GM12878 (cell line): ENCODE measurements at regions not wholly inside any gene's neighbourhood (a gene's known extent, or its start where the extent isn't known, plus 50 kb on each side); places are given as distances from the start of the nearest gene placed in this dataset.

Experiments used
- ATAC-seq: fragments of 200-7000 bp; cut with Tn5 transposase; 3 replicates; pipeline ENCODE4 v1.9.1; 2020; ENCODE audit warnings: mild to moderate bottlenecking, moderate library complexity
- BruUV-seq: library from RNA; stranded (reverse); fragments of 400-500 nt; replicated peaks from 2 replicates; lab custom pipeline; 2021; lab: Mats Ljungman, UMichigan
- CTCF ChIA-PET: fragments of 300-600 bp; sonication (Branson Sonifier 250); formaldehyde crosslinking; extraction: SDS; loops from one replicate; lab custom pipeline; 2021; ENCODE audit warnings: inconsistent platforms; lab: Yijun Ruan, JAX
- POLR2A ChIA-PET: fragments of 350-600 bp; formaldehyde crosslinking; extraction: SDS; loops from one replicate; lab custom pipeline; 2021; ENCODE audit warnings: inconsistent platforms; lab: Charles Lee
- RAD21 ChIA-PET: fragments of 300-600 bp; sonication (Branson Sonifier 250); formaldehyde crosslinking; loops from one replicate; lab custom pipeline; 2023; ENCODE audit warnings: antibody characterized with exemption; ENCODE audit not compliant: unreplicated experiment; lab: Charles Lee
- SMC1A ChIA-PET: fragments of 300-600 bp; sonication (Branson Sonifier 250); formaldehyde crosslinking; loops from one replicate; lab custom pipeline; 2023; ENCODE audit not compliant: unreplicated experiment, uncharacterized antibody; lab: Charles Lee
- DNase-seq: peaks from one replicate; pipeline ENCODE4 v3.0.0-alpha.2; 2011; ENCODE audit warnings: low read depth, low spot score
- FAIRE-seq: peaks from 3 replicates; lab custom pipeline; 2011; peaks lifted over from hg19 to GRCh38; lab: Jason Lieb, UNC
- H2AFZ ChIP-seq: 2 replicates; pipeline ENCODE4 v1.6.0; 2011; ENCODE audit warnings: low read depth, low read length, control low read depth; ENCODE audit not compliant: control insufficient read depth
- H3K27ac ChIP-seq: 2 replicates; pipeline ENCODE4 v1.5.1; 2011; ENCODE audit warnings: control low read depth; ENCODE audit not compliant: control insufficient read depth, insufficient read depth
- H3K27me3 ChIP-seq, 2 experiments: replicated peaks in 1 of 2; 2 replicates each; pipeline versions ENCODE4 v1.6.0 to v1.6.1; 2011; ENCODE audit warnings: low read length in 1 of 2; ENCODE audit not compliant: control insufficient read depth in 2 of 2, insufficient read depth in 2 of 2
- H3K36me3 ChIP-seq, 2 experiments: 2 replicates each; pipeline ENCODE4 v1.5.1; 2011; ENCODE audit warnings: low read length in 1 of 2; ENCODE audit not compliant: control insufficient read depth in 2 of 2, insufficient read depth in 2 of 2
- H3K4me1 ChIP-seq: 2 replicates; pipeline ENCODE4 v1.6.1; 2011; ENCODE audit warnings: mild to moderate bottlenecking, low read length, moderate library complexity, mixed read lengths; ENCODE audit not compliant: control insufficient read depth, insufficient read depth
- H3K4me2 ChIP-seq: 2 replicates; pipeline ENCODE4 v1.6.0; 2011; ENCODE audit warnings: control low read depth; ENCODE audit not compliant: control insufficient read depth, insufficient read depth
- H3K4me3 ChIP-seq: fragments of 200-600 bp; sonication (generic); 2 replicates; pipeline ENCODE4 v1.5.1; 2016
- H3K79me2 ChIP-seq: 2 replicates; pipeline ENCODE4 v1.6.0; 2011; ENCODE audit warnings: low read length; ENCODE audit not compliant: control insufficient read depth, insufficient read depth
- H3K9ac ChIP-seq: 2 replicates; pipeline ENCODE4 v1.8.0; 2011; ENCODE audit warnings: low read length, control low read depth, mixed read lengths; ENCODE audit not compliant: control insufficient read depth, insufficient read depth
- H3K9me3 ChIP-seq: replicated peaks from 3 replicates; pipeline ENCODE4 v1.5.1; 2011; ENCODE audit warnings: mild to moderate bottlenecking, low read length; ENCODE audit not compliant: control insufficient read depth, insufficient read depth
- H4K20me1 ChIP-seq: 2 replicates; pipeline ENCODE4 v1.6.0; 2011; ENCODE audit not compliant: control insufficient read depth, insufficient read depth
- HDAC6 ChIP-seq: fragments of 200-600 bp; sonication (generic); IDR thresholded peaks from one replicate; pipeline ENCODE4 v1.8.0; 2017; ENCODE audit warnings: antibody characterized with exemption; ENCODE audit not compliant: unreplicated experiment
- MXI1 ChIP-seq: fragments of 150-350 bp; IDR thresholded peaks from 2 replicates; pipeline ENCODE4 v1.6.1; 2011; ENCODE audit warnings: low read depth, mild to moderate bottlenecking, inconsistent platforms, low read length, improper control_type of control experiment
- SMAD1 ChIP-seq: fragments of 450-650 bp; IDR thresholded peaks from 2 replicates; pipeline ENCODE4 v1.6.1; 2018; ENCODE audit warnings: mild to moderate bottlenecking, low read depth; ENCODE audit not compliant: partially characterized antibody
- YY1 ChIP-seq: IDR thresholded peaks from 2 replicates; pipeline ENCODE4 v1.6.1; 2011; ENCODE audit warnings: low read depth, mild to moderate bottlenecking, low read length
- ZBTB4 ChIP-seq: fragments of 450-650 bp; formaldehyde crosslinking; IDR thresholded peaks from 2 replicates; pipeline ENCODE4 v1.4.0; 2022; ENCODE audit warnings: mild to moderate bottlenecking, moderate library complexity
- ZNF207 ChIP-seq: fragments of 450-650 bp; IDR thresholded peaks from 2 replicates; pipeline ENCODE4 v1.6.1; 2014; ENCODE audit warnings: antibody characterized with exemption, mild to moderate bottlenecking, borderline replicate concordance
- WGBS: methylation state at CpG from one replicate; pipeline ENCODE4 v1.1.6; 2016; ENCODE audit warnings: low lambda C conversion rate; ENCODE audit not compliant: insufficient replicate concordance, insufficient coverage; ENCODE audit errors: missing lambda C conversion rate; 5-methylcytosine and 5-hydroxymethylcytosine counted together
- in situ Hi-C: fragments of 300-500 bp; cut with MboI; formaldehyde crosslinking; loops from 9 replicates; pipeline ENCODE4 v1.14.3; 2018; ENCODE audit warnings: mixed read lengths
- intact Hi-C: fragments of 100-400 bp; cut with micrococcal nuclease; formaldehyde crosslinking; loops from one replicate; pipeline ENCODE4 v1.14.2; 2022; ENCODE audit not compliant: unreplicated experiment
- TF ChIP-seq, protein P1 (sequence below): fragments of 450-650 bp; IDR thresholded peaks from 2 replicates; pipeline ENCODE4 v1.6.1; 2017; ENCODE audit warnings: mild to moderate bottlenecking, low read depth, inconsistent platforms; ENCODE audit not compliant: poor library complexity, severe bottlenecking
- TF ChIP-seq, protein P2 (sequence below): fragments of 450-650 bp; IDR thresholded peaks from 2 replicates; pipeline ENCODE4 v1.6.1; 2017; ENCODE audit warnings: mild to moderate bottlenecking, moderate library complexity
- TF ChIP-seq, protein P3 (sequence below): IDR thresholded peaks from 2 replicates; pipeline ENCODE4 v1.6.1; 2011; ENCODE audit warnings: borderline replicate concordance, low read depth, mild to moderate bottlenecking, moderate library complexity, low read length; ENCODE audit not compliant: insufficient read depth, poor library complexity, severe bottlenecking
- TF ChIP-seq, protein P4 (sequence below): IDR thresholded peaks from 2 replicates; pipeline ENCODE4 v1.6.1; 2011; ENCODE audit warnings: borderline replicate concordance, low read depth, mild to moderate bottlenecking, moderate library complexity, mixed read lengths, low read length; ENCODE audit not compliant: insufficient read depth; ENCODE audit errors: extremely low read length

- SMC1A ChIA-PET: interaction anchor here (0.6 to 1.1 kb wide), 4 partner anchors 16 to 528 kb away, joined by 3 read pairs; no protein-coding TSS in a partner anchor
- in situ Hi-C loops (no loop called here), intact Hi-C loops (no loop called here)
- ATAC-seq (no peak; the same call in 2 of the 3 replicates), FAIRE-seq (no peak), DNase-seq (no peak)
- 64% methylated on average over 5 of the region's 5 CpGs for WGBS
- H3K27ac ChIP-seq: no peak overlapping the region
- no peaks in the 10 kb centered on the region for H3K36me3 ChIP-seq
- BruUV-seq: no TSS peak
- H3K4me2 ChIP-seq: no peak overlapping the region
- H3K9ac ChIP-seq: no peak overlapping the region
- POLR2A ChIA-PET: no interaction called here
- CTCF ChIA-PET: interaction anchor here (1.4 kb wide), 1 partner anchor 31 kb away, joined by 3 read pairs; no protein-coding TSS in a partner anchor
- no peaks in the 10 kb centered on the region for H3K27me3 ChIP-seq
- no peaks in the 10 kb centered on the region for H3K4me1 ChIP-seq
- no peaks in the 10 kb centered on the region for H3K79me2 ChIP-seq
- no peak overlapping the region for H3K4me3 ChIP-seq
- no peaks in the 10 kb centered on the region for H4K20me1 ChIP-seq
- RAD21 ChIA-PET: no interaction called here
- H2AFZ ChIP-seq: no peak overlapping the region
- H3K9me3 ChIP-seq: no peaks in the 10 kb centered on the region
- no peak for TF ChIP-seq SMAD1
- no peak for TF ChIP-seq ZNF207
- no peak for TF ChIP-seq HDAC6
- TF ChIP-seq, protein P1, sequence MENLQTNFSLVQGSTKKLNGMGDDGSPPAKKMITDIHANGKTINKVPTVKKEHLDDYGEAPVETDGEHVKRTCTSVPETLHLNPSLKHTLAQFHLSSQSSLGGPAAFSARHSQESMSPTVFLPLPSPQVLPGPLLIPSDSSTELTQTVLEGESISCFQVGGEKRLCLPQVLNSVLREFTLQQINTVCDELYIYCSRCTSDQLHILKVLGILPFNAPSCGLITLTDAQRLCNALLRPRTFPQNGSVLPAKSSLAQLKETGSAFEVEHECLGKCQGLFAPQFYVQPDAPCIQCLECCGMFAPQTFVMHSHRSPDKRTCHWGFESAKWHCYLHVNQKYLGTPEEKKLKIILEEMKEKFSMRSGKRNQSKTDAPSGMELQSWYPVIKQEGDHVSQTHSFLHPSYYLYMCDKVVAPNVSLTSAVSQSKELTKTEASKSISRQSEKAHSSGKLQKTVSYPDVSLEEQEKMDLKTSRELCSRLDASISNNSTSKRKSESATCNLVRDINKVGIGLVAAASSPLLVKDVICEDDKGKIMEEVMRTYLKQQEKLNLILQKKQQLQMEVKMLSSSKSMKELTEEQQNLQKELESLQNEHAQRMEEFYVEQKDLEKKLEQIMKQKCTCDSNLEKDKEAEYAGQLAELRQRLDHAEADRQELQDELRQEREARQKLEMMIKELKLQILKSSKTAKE: no peak
- no peak for TF ChIP-seq ZBTB4
- TF ChIP-seq, protein P2, sequence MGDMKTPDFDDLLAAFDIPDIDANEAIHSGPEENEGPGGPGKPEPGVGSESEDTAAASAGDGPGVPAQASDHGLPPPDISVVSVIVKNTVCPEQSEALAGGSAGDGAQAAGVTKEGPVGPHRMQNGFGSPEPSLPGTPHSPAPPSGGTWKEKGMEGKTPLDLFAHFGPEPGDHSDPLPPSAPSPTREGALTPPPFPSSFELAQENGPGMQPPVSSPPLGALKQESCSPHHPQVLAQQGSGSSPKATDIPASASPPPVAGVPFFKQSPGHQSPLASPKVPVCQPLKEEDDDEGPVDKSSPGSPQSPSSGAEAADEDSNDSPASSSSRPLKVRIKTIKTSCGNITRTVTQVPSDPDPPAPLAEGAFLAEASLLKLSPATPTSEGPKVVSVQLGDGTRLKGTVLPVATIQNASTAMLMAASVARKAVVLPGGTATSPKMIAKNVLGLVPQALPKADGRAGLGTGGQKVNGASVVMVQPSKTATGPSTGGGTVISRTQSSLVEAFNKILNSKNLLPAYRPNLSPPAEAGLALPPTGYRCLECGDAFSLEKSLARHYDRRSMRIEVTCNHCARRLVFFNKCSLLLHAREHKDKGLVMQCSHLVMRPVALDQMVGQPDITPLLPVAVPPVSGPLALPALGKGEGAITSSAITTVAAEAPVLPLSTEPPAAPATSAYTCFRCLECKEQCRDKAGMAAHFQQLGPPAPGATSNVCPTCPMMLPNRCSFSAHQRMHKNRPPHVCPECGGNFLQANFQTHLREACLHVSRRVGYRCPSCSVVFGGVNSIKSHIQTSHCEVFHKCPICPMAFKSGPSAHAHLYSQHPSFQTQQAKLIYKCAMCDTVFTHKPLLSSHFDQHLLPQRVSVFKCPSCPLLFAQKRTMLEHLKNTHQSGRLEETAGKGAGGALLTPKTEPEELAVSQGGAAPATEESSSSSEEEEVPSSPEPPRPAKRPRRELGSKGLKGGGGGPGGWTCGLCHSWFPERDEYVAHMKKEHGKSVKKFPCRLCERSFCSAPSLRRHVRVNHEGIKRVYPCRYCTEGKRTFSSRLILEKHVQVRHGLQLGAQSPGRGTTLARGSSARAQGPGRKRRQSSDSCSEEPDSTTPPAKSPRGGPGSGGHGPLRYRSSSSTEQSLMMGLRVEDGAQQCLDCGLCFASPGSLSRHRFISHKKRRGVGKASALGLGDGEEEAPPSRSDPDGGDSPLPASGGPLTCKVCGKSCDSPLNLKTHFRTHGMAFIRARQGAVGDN: no peak
- TF ChIP-seq, protein P3, sequence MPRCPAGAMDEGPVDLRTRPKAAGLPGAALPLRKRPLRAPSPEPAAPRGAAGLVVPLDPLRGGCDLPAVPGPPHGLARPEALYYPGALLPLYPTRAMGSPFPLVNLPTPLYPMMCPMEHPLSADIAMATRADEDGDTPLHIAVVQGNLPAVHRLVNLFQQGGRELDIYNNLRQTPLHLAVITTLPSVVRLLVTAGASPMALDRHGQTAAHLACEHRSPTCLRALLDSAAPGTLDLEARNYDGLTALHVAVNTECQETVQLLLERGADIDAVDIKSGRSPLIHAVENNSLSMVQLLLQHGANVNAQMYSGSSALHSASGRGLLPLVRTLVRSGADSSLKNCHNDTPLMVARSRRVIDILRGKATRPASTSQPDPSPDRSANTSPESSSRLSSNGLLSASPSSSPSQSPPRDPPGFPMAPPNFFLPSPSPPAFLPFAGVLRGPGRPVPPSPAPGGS: no peak
- TF ChIP-seq MXI1: no peak
- TF ChIP-seq YY1: no peak
- TF ChIP-seq, protein P4, sequence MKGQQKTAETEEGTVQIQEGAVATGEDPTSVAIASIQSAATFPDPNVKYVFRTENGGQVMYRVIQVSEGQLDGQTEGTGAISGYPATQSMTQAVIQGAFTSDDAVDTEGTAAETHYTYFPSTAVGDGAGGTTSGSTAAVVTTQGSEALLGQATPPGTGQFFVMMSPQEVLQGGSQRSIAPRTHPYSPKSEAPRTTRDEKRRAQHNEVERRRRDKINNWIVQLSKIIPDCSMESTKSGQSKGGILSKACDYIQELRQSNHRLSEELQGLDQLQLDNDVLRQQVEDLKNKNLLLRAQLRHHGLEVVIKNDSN: no peak
Observed at GRCh38 chr2:143903172-143903856, 616.6 kb downstream of the ZEB2 start.
